GM12874 (cell line): ENCODE measurements at regions not wholly inside any gene's neighbourhood (a gene's known extent, or its start where the extent isn't known, plus 50 kb on each side); places are given as distances from the start of the nearest gene placed in this dataset.

Experiments used
- TF ChIP-seq, protein P1 (sequence below): IDR thresholded peaks from 2 replicates; pipeline ENCODE4 v1.5.1; 2011; ENCODE audit warnings: low read depth, mild to moderate bottlenecking, control low read depth, low read length, moderate library complexity; ENCODE audit not compliant: insufficient read depth

- TF ChIP-seq, protein P1, sequence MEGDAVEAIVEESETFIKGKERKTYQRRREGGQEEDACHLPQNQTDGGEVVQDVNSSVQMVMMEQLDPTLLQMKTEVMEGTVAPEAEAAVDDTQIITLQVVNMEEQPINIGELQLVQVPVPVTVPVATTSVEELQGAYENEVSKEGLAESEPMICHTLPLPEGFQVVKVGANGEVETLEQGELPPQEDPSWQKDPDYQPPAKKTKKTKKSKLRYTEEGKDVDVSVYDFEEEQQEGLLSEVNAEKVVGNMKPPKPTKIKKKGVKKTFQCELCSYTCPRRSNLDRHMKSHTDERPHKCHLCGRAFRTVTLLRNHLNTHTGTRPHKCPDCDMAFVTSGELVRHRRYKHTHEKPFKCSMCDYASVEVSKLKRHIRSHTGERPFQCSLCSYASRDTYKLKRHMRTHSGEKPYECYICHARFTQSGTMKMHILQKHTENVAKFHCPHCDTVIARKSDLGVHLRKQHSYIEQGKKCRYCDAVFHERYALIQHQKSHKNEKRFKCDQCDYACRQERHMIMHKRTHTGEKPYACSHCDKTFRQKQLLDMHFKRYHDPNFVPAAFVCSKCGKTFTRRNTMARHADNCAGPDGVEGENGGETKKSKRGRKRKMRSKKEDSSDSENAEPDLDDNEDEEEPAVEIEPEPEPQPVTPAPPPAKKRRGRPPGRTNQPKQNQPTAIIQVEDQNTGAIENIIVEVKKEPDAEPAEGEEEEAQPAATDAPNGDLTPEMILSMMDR = no peak
Measured at GRCh38 chr4:104986306-104986705, 160.4 kb upstream of the TET2 start.

DNA sequence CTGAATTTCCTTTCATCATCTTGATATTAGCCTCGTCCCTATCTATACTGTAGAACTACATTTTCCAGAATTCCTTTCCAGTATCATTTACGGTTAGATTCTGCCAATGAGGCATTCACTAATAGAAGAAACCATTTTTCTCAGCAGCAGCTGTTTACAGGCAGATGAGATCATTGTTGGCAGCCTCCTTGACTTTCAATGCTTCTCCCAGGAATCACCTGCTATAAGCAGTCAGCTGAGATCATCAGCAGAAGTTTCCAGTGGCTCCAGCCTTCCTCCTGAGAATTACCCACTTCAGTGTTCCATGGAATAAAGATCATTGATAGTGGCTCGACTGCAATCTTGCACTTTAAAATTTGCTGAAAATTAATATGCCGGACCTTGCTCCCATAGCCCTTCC, 157.3 kb upstream of the TET2 start:
- TF ChIP-seq, protein P1 = no peak

- TF ChIP-seq, protein P1 = no peak
Measured at GRCh38 chr4:105002278-105002677, 144.4 kb upstream of the TET2 start.

DNA sequence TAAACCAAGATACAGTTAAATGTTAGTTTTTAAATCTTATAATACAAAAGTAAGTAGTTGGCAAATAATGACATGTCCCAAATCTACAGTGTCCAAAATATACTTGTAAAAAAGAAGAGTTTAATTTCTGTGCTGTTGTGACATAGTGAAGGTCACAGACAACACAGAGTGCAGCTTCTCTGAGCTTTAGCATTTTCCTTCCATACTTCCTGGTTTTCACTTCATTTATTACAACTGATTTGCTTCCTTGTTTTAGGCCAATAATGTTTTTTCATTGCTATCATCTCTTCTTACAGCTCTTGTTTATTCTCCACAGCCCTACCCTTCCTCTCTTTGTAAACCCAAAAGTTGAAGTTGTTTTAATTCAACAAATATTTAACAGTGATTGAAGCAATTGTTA, 132.4 kb upstream of the TET2 start:
- TF ChIP-seq, protein P1 = no peak

GRCh38 chr4:105014635-105015034, 132.0 kb upstream of the TET2 start:
- TF ChIP-seq, protein P1 = no peak

GRCh38 chr4:105015750-105016149, 130.9 kb upstream of the TET2 start:
- TF ChIP-seq, protein P1 = no peak

DNA sequence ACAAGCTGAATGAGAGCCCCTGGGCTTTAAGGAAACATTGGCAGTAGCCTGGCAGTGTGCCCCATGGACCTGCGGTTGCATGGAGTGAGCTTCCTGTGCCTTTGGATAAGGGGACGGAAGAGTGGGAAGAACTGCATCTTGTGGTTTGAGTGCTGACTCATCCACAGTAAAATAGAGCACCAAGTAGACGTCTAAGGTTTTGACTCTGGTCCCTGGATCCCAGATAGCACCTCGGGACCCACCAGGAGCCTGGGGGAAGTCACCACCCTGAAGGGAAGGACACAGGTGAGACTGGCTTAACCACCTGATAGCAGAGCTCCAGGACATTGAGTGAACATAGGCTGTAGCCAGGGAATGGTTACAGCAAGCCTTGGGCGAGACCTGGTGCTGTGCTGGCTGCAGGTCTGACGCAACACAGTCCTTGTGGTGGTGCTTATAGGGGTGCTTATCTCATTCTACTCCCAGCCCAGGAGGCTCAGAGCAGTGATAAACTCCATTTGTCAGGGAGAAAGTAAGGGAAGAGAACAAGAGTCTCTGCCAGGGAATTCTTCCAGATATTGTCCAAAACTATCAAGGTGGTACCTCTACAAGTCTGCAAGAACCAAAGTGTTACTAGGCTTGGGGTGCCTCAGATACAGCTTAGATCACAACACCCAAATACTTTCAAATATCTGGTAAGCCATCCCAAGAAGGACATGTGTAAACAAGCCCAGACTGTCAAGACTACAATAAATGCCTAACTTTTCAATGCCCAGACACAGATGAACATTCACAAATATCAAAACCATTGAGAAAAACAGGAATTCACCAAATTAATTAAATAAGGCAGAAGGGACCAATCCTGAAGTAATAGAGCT, 123.6 kb upstream of the TET2 start:
- TF ChIP-seq, protein P1 = no peak
